Gastrocnemius medialis (tissue), 4 donors: ENCODE measurements at regions not wholly inside any gene's neighbourhood (a gene's known extent, or its start where the extent isn't known, plus 50 kb on each side); places are given as distances from the start of the nearest gene placed in this dataset.
A peak's percentile ranks its signal among the peaks of the same experiment; 100 is the strongest.
"Not testable (repeated sequence)": the region's sequence is repeated elsewhere in the genome, so short reads cannot be mapped to it uniquely, and the experiment has no call there.

Experiments used
- ATAC-seq, 2 donors: fragments of 150-250 bp; one replicate each; pipeline ENCODE4 v1.9.1; 2016
- DNase-seq, 2 donors: peaks; one replicate each; pipeline ENCODE4 v3.0.0-alpha.2; 2019
- H3K27ac ChIP-seq, 4 donors: fragments of 200-600 bp; sonication (generic); 1 replicate in 1 of 4; 2 replicates in 3 of 4; pipeline ENCODE4 v1.5.1; 2016 to 2018; ENCODE audit warnings: mild to moderate bottlenecking in 2 of 4, moderate library complexity in 1 of 4
- H3K27me3 ChIP-seq, 3 donors: fragments of 200-600 bp; sonication (generic) in 2 of 3; 1 replicate in 1 of 3; 2 replicates in 2 of 3; pipeline versions ENCODE4 v1.5.1 to v1.6.0; 2016 to 2019; ENCODE audit warnings: mild to moderate bottlenecking in 1 of 3, moderate library complexity in 1 of 3
- H3K36me3 ChIP-seq, 2 donors: fragments of 200-600 bp; sonication (generic) in 1 of 2; one replicate each; pipeline ENCODE4 v1.5.1; 2017 to 2018
- H3K4me1 ChIP-seq, 2 donors: fragments of 200-600 bp; sonication (generic) in 1 of 2; one replicate each; pipeline ENCODE4 v1.5.1; 2016 to 2017; ENCODE audit warnings: mild to moderate bottlenecking in 2 of 2
- H3K4me3 ChIP-seq, 4 donors: fragments of 200-600 bp; sonication (generic) in 3 of 4; 1 replicate in 1 of 4; 2 replicates in 3 of 4; pipeline ENCODE4 v1.5.1; 2016 to 2019; ENCODE audit warnings: mild to moderate bottlenecking in 2 of 4
- H3K9me3 ChIP-seq, 3 donors: fragments of 200-600 bp; sonication (generic) in 2 of 3; 1 replicate in 1 of 3; 2 replicates in 2 of 3; pipeline ENCODE4 v1.5.1; 2016 to 2019
- CTCF ChIP-seq, 5 experiments: fragments of 450-650 bp in 3 of 5; fragments of 200-600 bp in 2 of 5; sonication (generic) in 2 of 5; IDR thresholded peaks in 4 of 5; conservative IDR thresholded peaks in 1 of 5; 1 replicate in 4 of 5; 2 replicates in 1 of 5; pipeline ENCODE4 v1.5.1; 2016 to 2019; ENCODE audit warnings: antibody characterized with exemption in 5 of 5, mild to moderate bottlenecking in 3 of 5, moderate library complexity in 3 of 5
- POLR2A ChIP-seq, 2 donors: fragments of 450-650 bp; IDR thresholded peaks; one replicate each; pipeline ENCODE4 v1.6.1; 2017; ENCODE audit warnings: antibody characterized with exemption in 2 of 2, mild to moderate bottlenecking in 2 of 2, moderate library complexity in 2 of 2
- in situ Hi-C, 4 donors: fragments of 200-750 bp; cut with MboI; loops; one replicate each; pipeline versions ENCODE4 v1.15.0 to v1.8.0; 2017; ENCODE audit warnings: low sequenced_read_pairs in 4 of 4
- intact Hi-C: fragments of 100-400 bp; cut with DNase I; formaldehyde crosslinking; loops from one replicate; pipeline ENCODE4 v1.15.1; 2023; ENCODE audit warnings: low total_unique reads

- intact Hi-C loops = no loop called here
These were observed 86.0 kb upstream of the TBX5 start for GRCh38 chr12:114491916-114492315.

GRCh38 chr12:114484822-114485459, 79.0 kb upstream of the TBX5 start:
- H3K27ac ChIP-seq, ATAC-seq, H3K36me3 ChIP-seq, in situ Hi-C loops, DNase-seq, intact Hi-C loops, H3K9me3 ChIP-seq, H3K4me3 ChIP-seq, H3K4me1 ChIP-seq: not testable (repeated sequence)
- peaks cover 19 to 28% (median 27%) of the 10 kb centered on the region in 3 donors for H3K27me3 ChIP-seq

More at GRCh38 chr12:114491916-114492315, 86.0 kb upstream of the TBX5 start:
- Histone ChIP-seq H3K36me3 (no peaks in the 10 kb centered on the region), H3K27me3 (peaks cover 0 to 5% (median 2%) of the 10 kb centered on the region in 3 donors), H3K4me1 (no peaks in the 10 kb centered on the region), H3K9me3 (no peaks in the 10 kb centered on the region), H3K4me3 (no peak overlapping the region), H3K27ac (no peak overlapping the region)
- TF ChIP-seq CTCF (IDR thresholded peaks at IDR 0.05 in 4 of 5, conservative IDR thresholded peaks at IDR 0.05 in 1 of 5) = no peak
- ATAC-seq (no peak), DNase-seq (no peak)
- in situ Hi-C loops = no loop called here

GRCh38 chr12:114483996-114484395, 78.1 kb upstream of the TBX5 start:
- H3K4me3 ChIP-seq = no peak overlapping the region
- no peaks in the 10 kb centered on the region for H3K9me3 ChIP-seq
- in situ Hi-C loops (no loop called here), intact Hi-C loops (no loop called here)
- H3K27ac ChIP-seq = no peak overlapping the region
- H3K36me3 ChIP-seq = no peaks in the 10 kb centered on the region
- ATAC-seq = no peak
- no peak for DNase-seq
- H3K27me3 ChIP-seq = peaks cover 28 to 38% (median 36%) of the 10 kb centered on the region in 3 donors
- TF ChIP-seq CTCF (IDR thresholded peaks at IDR 0.05 in 4 of 5, conservative IDR thresholded peaks at IDR 0.05 in 1 of 5) (no peak), POLR2A (IDR thresholded peaks at IDR 0.05) (no peak)
- peaks cover 0 to 2% of the 10 kb centered on the region in 2 donors for H3K4me1 ChIP-seq

- DNase-seq (no peak), ATAC-seq (no peak)
- Histone ChIP-seq H3K27ac (no peak overlapping the region), H3K9me3 (no peaks in the 10 kb centered on the region), H3K4me3 (no peak overlapping the region), H3K36me3 (no peaks in the 10 kb centered on the region), H3K4me1 (peaks cover 0 to 2% of the 10 kb centered on the region in 2 donors), H3K27me3 (peaks cover 43 to 49% (median 47%) of the 10 kb centered on the region in 3 donors)
- no peak for TF ChIP-seq CTCF (IDR thresholded peaks at IDR 0.05 in 4 of 5, conservative IDR thresholded peaks at IDR 0.05 in 1 of 5)
- TF ChIP-seq POLR2A (IDR thresholded peaks at IDR 0.05) = no peak
- in situ Hi-C loops (no loop called here), intact Hi-C loops (no loop called here)
These were observed 75.2 kb upstream of the TBX5 start for GRCh38 chr12:114481200-114481535.

GRCh38 chr12:114480337-114481199, 74.6 kb upstream of the TBX5 start:
- H3K9me3 ChIP-seq = no peaks in the 10 kb centered on the region
- peak overlapping the region in 2 of 4 donors; percentile 4 to 18 for H3K4me3 ChIP-seq

More at GRCh38 chr12:114480337-114481199, 74.6 kb upstream of the TBX5 start:
- in situ Hi-C loops (no loop called here), intact Hi-C loops (no loop called here)
- Histone ChIP-seq H3K4me1 (peaks cover 0 to 2% of the 10 kb centered on the region in 2 donors), H3K27ac (no peak overlapping the region), H3K27me3 (peaks cover 47 to 49% (median 47%) of the 10 kb centered on the region in 3 donors), H3K36me3 (no peaks in the 10 kb centered on the region)
- DNase-seq (no peak), ATAC-seq (no peak)
- no peak for TF ChIP-seq CTCF (IDR thresholded peaks at IDR 0.05 in 4 of 5, conservative IDR thresholded peaks at IDR 0.05 in 1 of 5)
- TF ChIP-seq POLR2A (IDR thresholded peaks at IDR 0.05) = no peak
